ENCODE measurements at regions not wholly inside any gene's neighbourhood (a gene's known extent, or its start where the extent isn't known, plus 50 kb on each side); places are given as distances from the start of the nearest gene placed in this dataset.

GRCh38 chr2:14451312-14451711 lies 181.2 kb upstream of the LRATD1 start:
- no peaks in the 10 kb centered on the region for H4K20me1 ChIP-seq (replicated peaks; ENCODE audit: control insufficient read depth, insufficient read depth, low read length)
- in situ Hi-C loops (cut with MboI) (no loop called here), intact Hi-C loops (cut with micrococcal nuclease) (no loop called here)
- ATAC-seq (no peak), FAIRE-seq (no peak), DNase-seq (ENCODE audit: extremely low read depth in 1 of 4, low spot score in 3 of 4) (no peak)
- no peak overlapping the region for H2AFZ ChIP-seq (ENCODE audit: low read depth, low read length)
- CTCF ChIA-PET (ENCODE audit: low intra/inter-chr PET ratio): no interaction called here
- TF ChIP-seq SMAD1 (IDR thresholded peaks at IDR 0.05; ENCODE audit: low read depth, low read length, partially characterized antibody) (no peak), NR2C2 (CRISPR knock-in tag; IDR thresholded peaks at IDR 0.05) (no peak), NR2C2 (tag; IDR thresholded peaks at IDR 0.05) (no peak), KAT7 (CRISPR knock-in tag; IDR thresholded peaks at IDR 0.05; ENCODE audit: borderline replicate concordance) (no peak), PHF21A (IDR thresholded peaks at IDR 0.05; ENCODE audit: borderline replicate concordance, low read depth) (no peak), ZBTB7A (IDR thresholded peaks at IDR 0.05; ENCODE audit: borderline replicate concordance, control insufficient read depth, low read depth, low read length) (no peak), TFAM (CRISPR knock-in tag; conservative IDR thresholded peaks at IDR 0.05) (no peak), CBX8 (IDR thresholded peaks at IDR 0.05; ENCODE audit: borderline replicate concordance, extremely low read depth, low read depth, low read length, poor library complexity, severe bottlenecking) (no peak)
- TF ChIP-seq, protein P1, sequence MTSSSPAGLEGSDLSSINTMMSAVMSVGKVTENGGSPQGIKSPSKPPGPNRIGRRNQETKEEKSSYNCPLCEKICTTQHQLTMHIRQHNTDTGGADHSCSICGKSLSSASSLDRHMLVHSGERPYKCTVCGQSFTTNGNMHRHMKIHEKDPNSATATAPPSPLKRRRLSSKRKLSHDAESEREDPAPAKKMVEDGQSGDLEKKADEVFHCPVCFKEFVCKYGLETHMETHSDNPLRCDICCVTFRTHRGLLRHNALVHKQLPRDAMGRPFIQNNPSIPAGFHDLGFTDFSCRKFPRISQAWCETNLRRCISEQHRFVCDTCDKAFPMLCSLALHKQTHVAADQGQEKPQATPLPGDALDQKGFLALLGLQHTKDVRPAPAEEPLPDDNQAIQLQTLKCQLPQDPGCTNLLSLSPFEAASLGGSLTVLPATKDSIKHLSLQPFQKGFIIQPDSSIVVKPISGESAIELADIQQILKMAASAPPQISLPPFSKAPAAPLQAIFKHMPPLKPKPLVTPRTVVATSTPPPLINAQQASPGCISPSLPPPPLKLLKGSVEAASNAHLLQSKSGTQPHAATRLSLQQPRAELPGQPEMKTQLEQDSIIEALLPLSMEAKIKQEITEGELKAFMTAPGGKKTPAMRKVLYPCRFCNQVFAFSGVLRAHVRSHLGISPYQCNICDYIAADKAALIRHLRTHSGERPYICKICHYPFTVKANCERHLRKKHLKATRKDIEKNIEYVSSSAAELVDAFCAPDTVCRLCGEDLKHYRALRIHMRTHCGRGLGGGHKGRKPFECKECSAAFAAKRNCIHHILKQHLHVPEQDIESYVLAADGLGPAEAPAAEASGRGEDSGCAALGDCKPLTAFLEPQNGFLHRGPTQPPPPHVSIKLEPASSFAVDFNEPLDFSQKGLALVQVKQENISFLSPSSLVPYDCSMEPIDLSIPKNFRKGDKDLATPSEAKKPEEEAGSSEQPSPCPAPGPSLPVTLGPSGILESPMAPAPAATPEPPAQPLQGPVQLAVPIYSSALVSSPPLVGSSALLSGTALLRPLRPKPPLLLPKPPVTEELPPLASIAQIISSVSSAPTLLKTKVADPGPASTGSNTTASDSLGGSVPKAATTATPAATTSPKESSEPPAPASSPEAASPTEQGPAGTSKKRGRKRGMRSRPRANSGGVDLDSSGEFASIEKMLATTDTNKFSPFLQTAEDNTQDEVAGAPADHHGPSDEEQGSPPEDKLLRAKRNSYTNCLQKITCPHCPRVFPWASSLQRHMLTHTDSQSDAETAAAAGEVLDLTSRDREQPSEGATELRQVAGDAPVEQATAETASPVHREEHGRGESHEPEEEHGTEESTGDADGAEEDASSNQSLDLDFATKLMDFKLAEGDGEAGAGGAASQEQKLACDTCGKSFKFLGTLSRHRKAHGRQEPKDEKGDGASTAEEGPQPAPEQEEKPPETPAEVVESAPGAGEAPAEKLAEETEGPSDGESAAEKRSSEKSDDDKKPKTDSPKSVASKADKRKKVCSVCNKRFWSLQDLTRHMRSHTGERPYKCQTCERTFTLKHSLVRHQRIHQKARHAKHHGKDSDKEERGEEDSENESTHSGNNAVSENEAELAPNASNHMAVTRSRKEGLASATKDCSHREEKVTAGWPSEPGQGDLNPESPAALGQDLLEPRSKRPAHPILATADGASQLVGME (CRISPR knock-in tag; IDR thresholded peaks at IDR 0.05): no peak
- TF ChIP-seq, protein P2, sequence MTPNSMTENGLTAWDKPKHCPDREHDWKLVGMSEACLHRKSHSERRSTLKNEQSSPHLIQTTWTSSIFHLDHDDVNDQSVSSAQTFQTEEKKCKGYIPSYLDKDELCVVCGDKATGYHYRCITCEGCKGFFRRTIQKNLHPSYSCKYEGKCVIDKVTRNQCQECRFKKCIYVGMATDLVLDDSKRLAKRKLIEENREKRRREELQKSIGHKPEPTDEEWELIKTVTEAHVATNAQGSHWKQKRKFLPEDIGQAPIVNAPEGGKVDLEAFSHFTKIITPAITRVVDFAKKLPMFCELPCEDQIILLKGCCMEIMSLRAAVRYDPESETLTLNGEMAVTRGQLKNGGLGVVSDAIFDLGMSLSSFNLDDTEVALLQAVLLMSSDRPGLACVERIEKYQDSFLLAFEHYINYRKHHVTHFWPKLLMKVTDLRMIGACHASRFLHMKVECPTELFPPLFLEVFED (CRISPR knock-in tag; conservative IDR thresholded peaks at IDR 0.05): no peak
- no peak overlapping the region for H3K4me2 ChIP-seq (ENCODE audit: insufficient read depth, low read length)
- WGBS (ENCODE audit: insufficient coverage, low coverage, missing lambda C conversion rate): 0% methylated on average over 2 of the region's 2 CpGs
- H3K27me3 ChIP-seq (ENCODE audit: control insufficient read depth in 2 of 2, insufficient read depth in 2 of 2, low read length in 2 of 2): no peaks in the 10 kb centered on the region
- H3K4me3 ChIP-seq: no peak overlapping the region
- no peaks in the 10 kb centered on the region for H3K9me3 ChIP-seq (replicated peaks; ENCODE audit: control insufficient read depth, insufficient read depth, low read depth, low read length)
- no peaks in the 10 kb centered on the region for H3K9me1 ChIP-seq (ENCODE audit: control insufficient read depth, insufficient read depth, low read length)
- H3K9ac ChIP-seq (ENCODE audit: insufficient read depth in 1 of 2, low read depth in 2 of 2, low read length in 2 of 2): no peak overlapping the region
- no peaks in the 10 kb centered on the region for H3K79me2 ChIP-seq (ENCODE audit: control insufficient read depth, insufficient read depth, low read length)
- no peaks in the 10 kb centered on the region for H3K36me3 ChIP-seq (ENCODE audit: control insufficient read depth, insufficient read depth, low read length)
- POLR2A ChIA-PET: no interaction called here
- no TSS peak for BruUV-seq (replicated peaks)
- H3K27ac ChIP-seq (ENCODE audit: extremely low read depth, low read depth, low read length): no peak overlapping the region
- H3K4me1 ChIP-seq (replicated peaks in 1 of 2; ENCODE audit: control insufficient read depth in 2 of 2, insufficient read depth in 2 of 2, low read length in 2 of 2): no peaks in the 10 kb centered on the region
